ENCODE measurements at regions not wholly inside any gene's neighbourhood (a gene's known extent, or its start where the extent isn't known, plus 50 kb on each side); places are given as distances from the start of the nearest gene placed in this dataset.

GRCh38 chr6:169880516-169880915 is 129.1 kb downstream of the ERMARD start:
- Histone ChIP-seq H3K4me3 (ENCODE audit: extremely low read depth in 1 of 4, insufficient read depth in 2 of 4, low read depth in 3 of 4, low read length in 4 of 4) (no peak overlapping the region), H3K4me1 (replicated peaks in 1 of 4; ENCODE audit: control insufficient read depth in 3 of 4, insufficient read depth in 4 of 4, low read length in 3 of 4) (no peaks in the 10 kb centered on the region), H2BK20ac (ENCODE audit: low read length) (no peak overlapping the region), H2AFZ (ENCODE audit: low read length) (no peak overlapping the region), H4K20me1 (replicated peaks in 1 of 2; ENCODE audit: control insufficient read depth in 1 of 2, insufficient read depth in 2 of 2, low read length in 2 of 2) (no peaks in the 10 kb centered on the region), H3K4ac (replicated peaks; ENCODE audit: insufficient read length, low read depth, low read length) (no peak overlapping the region), H3K79me1 (ENCODE audit: low read depth, low read length) (no peaks in the 10 kb centered on the region), H3K36me3 (ENCODE audit: control insufficient read depth in 2 of 4, insufficient read depth in 4 of 4, low read length in 3 of 4) (no peaks in the 10 kb centered on the region), H3K56ac (replicated peaks; ENCODE audit: insufficient read length, low read depth, low read length) (no peak overlapping the region), H3K14ac (ENCODE audit: insufficient read length) (no peak overlapping the region), H3K79me2 (ENCODE audit: control insufficient read depth in 1 of 2, insufficient read depth in 2 of 2, low read length in 2 of 2) (no peaks in the 10 kb centered on the region), H3K23me2 (ENCODE audit: low read depth, low read length) (peaks cover 2% of the 10 kb centered on the region; the same call in 1 of the 2 replicates), H3K23ac (ENCODE audit: insufficient read length) (no peak overlapping the region), H2BK120ac (replicated peaks; ENCODE audit: low read depth, low read length) (no peak overlapping the region), H2BK12ac (ENCODE audit: low read depth, low read length) (no peak overlapping the region), H3K9me3 (ENCODE audit: insufficient read depth in 2 of 2, low read depth in 1 of 2, low read length in 1 of 2) (no peaks in the 10 kb centered on the region), H3K4me2 (ENCODE audit: insufficient read depth in 1 of 2, low read depth in 2 of 2, low read length in 2 of 2) (no peak overlapping the region), H3K27ac (ENCODE audit: low read depth, low read length) (no peak overlapping the region), H3K9ac (replicated peaks in 1 of 4; ENCODE audit: extremely low read depth in 1 of 4, low read depth in 3 of 4, low read length in 3 of 4) (no peak overlapping the region), H4K91ac (replicated peaks; ENCODE audit: insufficient read length, low read length) (no peak overlapping the region), H2BK5ac (ENCODE audit: low read depth, low read length) (no peak overlapping the region), H3K27me3 (replicated peaks in 1 of 4; ENCODE audit: control insufficient read depth in 3 of 4, extremely low read depth in 1 of 4, insufficient read depth in 3 of 4, low read length in 3 of 4) (no peaks in the 10 kb centered on the region; a peak in 2 of 7 replicates), H2BK15ac (ENCODE audit: low read length) (no peak overlapping the region), H3K18ac (ENCODE audit: extremely low read depth, low read length) (no peak overlapping the region), H4K8ac (ENCODE audit: extremely low read depth, insufficient read depth, low read length) (peak overlapping the region; percentile 29; the same call in 1 of the 2 replicates), H2AK5ac (ENCODE audit: low read depth, low read length) (no peak overlapping the region), H4K5ac (ENCODE audit: insufficient read length, low read depth, low read length) (no peak overlapping the region)
- FAIRE-seq (no peak), DNase-seq (ENCODE audit: low read depth in 1 of 2, low spot score in 2 of 2) (peak in 1 of 2 experiments; percentile 19)
- 90% methylated on average over 6 of the region's 6 CpGs; no CpG with 5 or more reads in 1 of the 2 experiments for WGBS, 2 experiments (ENCODE audit: extremely low coverage in 1 of 2, insufficient coverage in 1 of 2, insufficient read length in 1 of 2, insufficient replicate concordance in 2 of 2, low coverage in 1 of 2, low lambda C conversion rate in 2 of 2, missing lambda C conversion rate in 1 of 2)
- POLR2A ChIA-PET (ENCODE audit: partially characterized antibody), result no interaction called here
- CTCF ChIA-PET (ENCODE audit: partially characterized antibody), result interaction anchor here (0.6 to 2.6 kb wide), 5 partner anchors 18 to 229 kb away, joined by 3 to 13 read pairs (median 3); no protein-coding TSS in a partner anchor
- no peak for TF ChIP-seq SIN3A (conservative IDR thresholded peaks at IDR 0.05 in 1 of 2, IDR thresholded peaks at IDR 0.05 in 1 of 2; ENCODE audit: low read depth in 1 of 2, low read length in 2 of 2)
- TF ChIP-seq SAP30 (IDR thresholded peaks at IDR 0.05; ENCODE audit: insufficient read depth, insufficient replicate concordance, low read length), result no peak
- no peak for TF ChIP-seq TAF7 (optimal IDR thresholded peaks at IDR 0.05; ENCODE audit: borderline replicate concordance, low read depth, low read length)
- no peak for TF ChIP-seq RXRA (IDR thresholded peaks at IDR 0.05; ENCODE audit: insufficient read depth, low read depth, low read length)
- TF ChIP-seq BRCA1 (IDR thresholded peaks at IDR 0.05; ENCODE audit: low read depth, low read length), result no peak

All from H1 (cell line).